ENCODE measurements at regions not wholly inside any gene's neighbourhood (a gene's known extent, or its start where the extent isn't known, plus 50 kb on each side); places are given as distances from the start of the nearest gene placed in this dataset.
"Not testable (repeated sequence)": the region's sequence is repeated elsewhere in the genome, so short reads cannot be mapped to it uniquely, and the experiment has no call there.

DNA sequence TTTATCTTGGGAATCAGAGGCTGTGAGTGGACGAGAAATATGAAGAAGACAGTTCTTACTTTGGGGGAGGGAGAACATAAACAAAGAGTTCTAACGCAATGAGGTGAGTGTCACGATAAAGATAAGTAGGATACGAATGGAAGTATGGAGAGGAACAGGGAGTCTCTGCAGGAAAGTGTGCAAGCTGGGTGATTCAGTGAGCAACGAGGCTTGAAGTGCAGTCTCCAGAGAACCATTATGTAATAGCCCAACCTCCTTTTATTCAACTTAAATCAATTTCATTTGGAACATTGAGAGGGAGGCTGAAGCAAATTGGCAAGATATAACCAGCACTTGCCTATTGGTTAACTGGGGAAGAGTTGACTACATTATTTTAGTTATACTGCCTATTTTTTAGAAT, 99.3 kb upstream of the PLD5 start:
- Histone ChIP-seq H3K4me1 (ENCODE audit: control insufficient read depth, insufficient read depth, low read length) (no peaks in the 10 kb centered on the region), H3K27ac (ENCODE audit: low read length) (no peak overlapping the region), H3K9me3 (ENCODE audit: control insufficient read depth, low read length) (no peaks in the 10 kb centered on the region), H3K4me3 (ENCODE audit: low read length) (no peak overlapping the region), H3K27me3 (ENCODE audit: control insufficient read depth, insufficient read depth) (no peaks in the 10 kb centered on the region)
- 49% methylated on average over 5 of the region's 5 CpGs for WGBS
- DNase-seq (no peak), ATAC-seq (no peak)
- intact Hi-C loops (cut with DNase I) = no loop called here

DNA sequence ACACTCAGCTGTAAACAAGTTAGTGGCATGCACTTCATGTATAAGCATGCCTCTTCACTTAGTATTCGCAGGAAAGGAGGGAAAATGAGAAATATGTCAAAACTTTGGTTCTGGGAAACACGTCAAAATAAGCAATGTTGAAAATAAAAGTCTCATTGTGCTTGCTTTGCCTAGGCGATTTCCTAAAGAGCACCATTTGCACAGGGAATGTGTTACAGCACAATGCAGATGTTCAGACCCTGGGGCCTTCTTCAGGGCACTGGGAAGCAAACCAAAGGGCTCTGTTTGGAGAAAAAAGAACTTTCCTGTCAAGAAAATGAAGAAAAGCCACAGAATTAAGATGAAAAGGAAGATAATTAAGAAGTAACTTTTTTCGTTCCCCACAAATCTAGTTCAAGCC, 98.6 kb upstream of the PLD5 start:
- H3K4me3 ChIP-seq (ENCODE audit: low read length) = no peak overlapping the region

DNA sequence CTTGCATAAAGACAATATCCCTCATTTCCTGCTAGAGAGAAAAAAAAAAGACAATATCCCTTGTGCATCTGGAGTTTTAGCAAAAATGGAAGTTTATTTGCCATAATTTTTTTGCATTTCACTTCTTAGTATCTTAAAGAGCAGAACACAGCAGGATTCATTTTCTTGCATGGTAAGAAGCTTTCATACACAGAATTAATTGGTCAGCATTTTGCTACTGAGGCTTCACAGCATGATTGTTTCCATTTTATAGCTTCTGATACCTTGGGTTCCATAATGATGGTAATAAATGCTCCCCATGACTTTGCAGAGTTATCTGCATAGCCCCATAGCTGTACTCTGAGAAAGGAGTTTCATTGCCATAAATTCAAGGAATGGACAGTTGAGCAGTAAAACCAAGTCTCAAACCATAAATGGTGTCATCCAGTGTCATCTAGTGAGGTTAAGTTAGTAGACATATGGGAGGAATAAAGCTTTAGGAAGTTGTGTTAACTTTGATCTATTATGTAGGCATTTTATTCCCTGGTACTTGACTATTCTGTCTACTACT, 88.8 kb upstream of the PLD5 start:
- DNase-seq = no peak
- Histone ChIP-seq H3K4me1 (ENCODE audit: control insufficient read depth, insufficient read depth, low read length) (no peaks in the 10 kb centered on the region), H3K9me3 (ENCODE audit: control insufficient read depth, low read length) (no peaks in the 10 kb centered on the region), H3K27me3 (ENCODE audit: control insufficient read depth, insufficient read depth) (no peaks in the 10 kb centered on the region), H3K27ac (ENCODE audit: low read length) (no peak overlapping the region), H3K4me3 (ENCODE audit: low read length) (no peak overlapping the region)
- ATAC-seq = no peak
- intact Hi-C loops (cut with DNase I) = no loop called here

More for the DNA sequence above, 98.6 kb upstream of the PLD5 start:
- intact Hi-C loops (cut with DNase I) = no loop called here
- Histone ChIP-seq H3K27me3 (ENCODE audit: control insufficient read depth, insufficient read depth) (no peaks in the 10 kb centered on the region), H3K27ac (ENCODE audit: low read length) (no peak overlapping the region), H3K9me3 (ENCODE audit: control insufficient read depth, low read length) (no peaks in the 10 kb centered on the region), H3K4me1 (ENCODE audit: control insufficient read depth, insufficient read depth, low read length) (no peaks in the 10 kb centered on the region)
- ATAC-seq = no peak
- WGBS = 62% methylated on average over 4 of the region's 4 CpGs
- DNase-seq = no peak

DNA sequence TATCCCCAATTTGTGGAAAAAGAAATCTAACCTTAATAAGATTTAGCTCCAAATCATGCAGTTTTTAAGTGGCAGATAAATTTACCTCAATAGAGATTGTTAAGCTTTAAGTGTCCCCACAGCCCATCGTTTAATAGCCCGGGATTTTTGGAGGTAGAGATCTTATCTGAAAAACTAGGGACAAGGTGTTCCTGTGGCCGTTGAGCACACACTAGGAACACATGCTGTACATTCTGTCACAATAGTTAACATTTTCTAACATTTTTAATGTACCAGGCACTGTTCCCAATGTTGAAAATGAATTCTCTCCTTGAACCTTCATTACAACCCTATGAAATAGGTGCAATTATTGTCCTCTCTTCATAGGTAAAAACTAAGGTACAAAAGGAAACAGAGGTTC, 85.7 kb upstream of the PLD5 start:
- Histone ChIP-seq H3K4me3 (ENCODE audit: low read length) (no peak overlapping the region), H3K9me3 (ENCODE audit: control insufficient read depth, low read length) (no peaks in the 10 kb centered on the region), H3K4me1 (ENCODE audit: control insufficient read depth, insufficient read depth, low read length) (no peaks in the 10 kb centered on the region), H3K27ac (ENCODE audit: low read length) (no peak overlapping the region), H3K27me3 (ENCODE audit: control insufficient read depth, insufficient read depth) (no peaks in the 10 kb centered on the region)
- DNase-seq = no peak
- intact Hi-C loops (cut with DNase I) = no loop called here
- WGBS = 65% methylated on average over 3 of the region's 3 CpGs
- ATAC-seq = no peak

DNA sequence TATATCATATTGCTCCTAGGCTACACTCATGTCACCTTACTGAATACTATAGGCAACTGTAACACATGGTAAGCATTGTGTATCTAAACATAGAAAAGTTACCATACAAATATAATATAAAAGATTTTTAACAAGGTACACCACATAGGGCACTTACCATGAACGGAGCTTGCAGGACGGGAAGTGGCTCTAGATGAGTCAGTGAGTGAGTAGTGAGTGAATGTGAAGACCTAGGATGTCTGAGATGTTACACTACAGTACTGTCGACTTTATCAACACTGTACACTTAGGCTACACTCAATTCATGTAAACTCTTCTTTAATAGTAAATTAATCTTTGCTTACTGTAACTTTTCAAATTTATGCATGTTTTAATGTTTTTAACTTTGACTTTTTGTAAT, 81.0 kb upstream of the PLD5 start:
- intact Hi-C loops (cut with DNase I) = no loop called here
- H3K4me1 ChIP-seq (ENCODE audit: control insufficient read depth, insufficient read depth, low read length) = no peaks in the 10 kb centered on the region
- H3K27ac ChIP-seq (ENCODE audit: low read length) = no peak overlapping the region
- H3K4me3 ChIP-seq (ENCODE audit: low read length) = no peak overlapping the region
- H3K27me3 ChIP-seq (ENCODE audit: control insufficient read depth, insufficient read depth) = no peaks in the 10 kb centered on the region
- 73% methylated on average over 3 of the region's 3 CpGs for WGBS
- no peak for DNase-seq
- no peak for ATAC-seq
- H3K9me3 ChIP-seq (ENCODE audit: control insufficient read depth, low read length) = no peaks in the 10 kb centered on the region

DNA sequence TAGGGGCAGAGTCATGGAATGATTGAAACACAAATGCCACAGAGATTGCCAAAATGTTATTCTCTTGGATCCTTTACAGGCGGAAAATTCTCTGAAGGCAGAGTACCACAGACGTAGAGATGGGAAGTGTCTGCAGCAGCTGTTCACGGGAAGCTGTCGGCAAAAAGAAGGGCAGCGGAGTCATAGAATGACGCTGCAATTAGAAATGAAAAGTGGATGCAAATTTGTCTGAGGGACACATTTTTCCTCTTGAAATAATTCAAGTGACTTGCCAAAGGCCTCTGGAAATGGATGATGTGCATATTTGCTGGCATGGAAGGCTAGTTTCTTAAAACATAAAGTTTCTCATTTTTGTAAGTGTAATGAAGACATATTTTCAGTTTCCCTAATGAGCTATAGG, 77.5 kb upstream of the PLD5 start:
- Histone ChIP-seq H3K9me3 (ENCODE audit: control insufficient read depth, low read length) (no peaks in the 10 kb centered on the region), H3K27me3 (ENCODE audit: control insufficient read depth, insufficient read depth) (no peaks in the 10 kb centered on the region), H3K27ac (ENCODE audit: low read length) (no peak overlapping the region), H3K4me3 (ENCODE audit: low read length) (no peak overlapping the region), H3K4me1 (ENCODE audit: control insufficient read depth, insufficient read depth, low read length) (no peaks in the 10 kb centered on the region)
- intact Hi-C loops (cut with DNase I) = no loop called here
- WGBS = 73% methylated on average over 6 of the region's 6 CpGs
- DNase-seq (no peak), ATAC-seq (no peak)

DNA sequence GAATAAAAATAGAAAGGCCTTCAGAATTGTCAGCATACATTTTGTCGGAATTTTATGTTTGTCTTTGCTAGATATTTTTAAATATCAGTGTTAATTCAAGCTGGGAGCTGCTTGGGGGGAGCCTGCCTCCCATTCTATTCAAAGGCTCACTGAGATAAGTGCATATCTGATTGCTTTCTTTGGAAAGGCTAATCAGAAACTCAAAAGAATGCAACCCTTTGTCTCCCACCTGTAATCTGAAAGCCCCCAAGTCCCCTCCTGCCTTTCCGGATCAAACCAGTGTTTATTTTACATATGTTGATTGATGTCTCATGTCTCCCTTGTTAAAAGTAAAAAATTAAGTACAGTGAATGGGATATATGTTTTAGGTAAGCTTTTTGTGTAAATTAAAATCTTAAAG, 69.3 kb upstream of the PLD5 start:
- H3K4me1 ChIP-seq (ENCODE audit: control insufficient read depth, insufficient read depth, low read length); DNase-seq; H3K27ac ChIP-seq (ENCODE audit: low read length); intact Hi-C loops (cut with DNase I); H3K9me3 ChIP-seq (ENCODE audit: control insufficient read depth, low read length); H3K4me3 ChIP-seq (ENCODE audit: low read length); ATAC-seq; H3K27me3 ChIP-seq (ENCODE audit: control insufficient read depth, insufficient read depth): not testable (repeated sequence)
- WGBS = 23% methylated on average over 2 of the region's 2 CpGs

DNA sequence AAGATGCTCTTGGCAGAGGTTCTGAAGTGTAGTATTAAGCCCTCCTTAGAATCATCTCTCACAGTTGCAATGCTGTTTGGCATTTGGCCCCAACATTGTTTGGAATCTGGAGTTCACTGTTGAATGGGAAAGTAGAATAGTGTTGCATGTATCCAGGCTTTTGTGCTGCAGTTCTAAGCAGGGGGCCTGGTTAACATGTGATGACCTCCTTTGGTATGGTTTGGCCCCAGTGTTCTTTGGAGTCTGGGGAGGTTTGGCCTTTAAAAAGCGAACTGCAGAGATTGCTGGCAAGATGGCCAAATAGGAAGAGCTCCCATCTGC, 61.8 kb upstream of the PLD5 start:
- Histone ChIP-seq H3K4me1 (ENCODE audit: control insufficient read depth, insufficient read depth, low read length) (no peaks in the 10 kb centered on the region), H3K27me3 (ENCODE audit: control insufficient read depth, insufficient read depth) (no peaks in the 10 kb centered on the region), H3K27ac (ENCODE audit: low read length) (no peak overlapping the region), H3K4me3 (ENCODE audit: low read length) (no peak overlapping the region), H3K9me3 (ENCODE audit: control insufficient read depth, low read length) (no peaks in the 10 kb centered on the region)
- WGBS = 51% methylated on average over 1 of the region's 1 CpG
- ATAC-seq (no peak), DNase-seq (no peak)
- intact Hi-C loops (cut with DNase I) = no loop called here

DNA sequence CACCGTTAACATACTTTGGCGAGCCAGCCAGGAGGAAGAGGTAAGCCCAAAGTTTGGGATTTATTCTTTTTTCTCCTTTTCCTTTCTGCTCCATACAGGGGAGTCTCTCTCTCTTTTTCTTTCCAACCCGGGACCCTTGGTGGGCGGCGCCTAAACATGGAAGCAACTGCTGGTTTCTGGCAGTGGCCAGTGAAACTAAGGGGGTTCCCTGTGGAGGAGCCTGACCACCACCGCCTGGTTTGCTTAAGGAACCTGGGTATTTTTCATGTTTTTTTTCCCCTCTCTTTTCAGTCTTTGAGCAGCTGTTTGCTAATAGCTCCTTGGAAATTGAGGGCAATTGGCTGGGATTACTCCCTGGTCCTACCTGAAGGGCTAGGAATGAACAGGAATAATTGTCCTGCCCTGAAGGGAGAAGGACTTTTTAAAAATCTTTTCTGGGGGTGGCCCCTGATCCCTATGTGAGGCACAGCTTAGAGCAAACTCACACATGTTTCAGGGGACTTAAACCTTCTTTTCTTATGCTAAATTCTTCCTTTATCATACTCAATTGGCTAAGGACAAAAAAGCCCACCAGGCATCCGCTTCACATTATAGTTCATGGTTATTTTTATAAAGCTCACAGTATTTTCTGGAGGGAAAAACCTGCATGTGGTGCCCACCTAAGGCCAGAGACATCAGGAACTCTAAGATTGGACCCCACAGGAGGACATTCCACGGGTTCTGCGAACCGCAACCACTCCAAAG, 61.3 kb upstream of the PLD5 start:
- Histone ChIP-seq H3K27me3 (ENCODE audit: control insufficient read depth, insufficient read depth) (no peaks in the 10 kb centered on the region), H3K4me3 (ENCODE audit: low read length) (no peak overlapping the region), H3K9me3 (ENCODE audit: control insufficient read depth, low read length) (no peaks in the 10 kb centered on the region), H3K4me1 (ENCODE audit: control insufficient read depth, insufficient read depth, low read length) (no peaks in the 10 kb centered on the region), H3K27ac (ENCODE audit: low read length) (no peak overlapping the region)
- intact Hi-C loops (cut with DNase I) = no loop called here
- no peak for DNase-seq
- ATAC-seq = no peak
- WGBS = 82% methylated on average over 10 of the region's 10 CpGs

DNA sequence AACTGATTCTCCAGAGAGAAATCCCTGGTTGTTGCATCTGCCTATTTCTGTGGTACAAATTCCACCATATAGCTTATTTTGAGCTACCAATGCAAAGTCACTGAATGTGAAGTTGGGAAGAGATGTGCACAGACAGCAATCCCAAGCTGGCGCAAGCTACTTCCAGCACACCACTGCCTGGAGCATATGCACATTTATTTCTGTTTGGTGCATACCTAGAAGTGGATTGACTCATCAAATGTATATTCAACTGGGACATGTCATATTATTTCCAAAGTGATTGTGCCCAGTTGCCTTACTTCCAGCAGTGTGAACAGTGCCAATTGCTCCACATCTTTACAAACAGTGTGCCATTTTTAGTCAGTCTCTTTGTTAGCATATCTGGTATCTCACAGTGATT, 58.2 kb upstream of the PLD5 start:
- no peak overlapping the region for H3K27ac ChIP-seq (ENCODE audit: low read length)
- no peaks in the 10 kb centered on the region for H3K27me3 ChIP-seq (ENCODE audit: control insufficient read depth, insufficient read depth)
- ATAC-seq (no peak), DNase-seq (no peak)
- intact Hi-C loops (cut with DNase I) = no loop called here
- no peak overlapping the region for H3K4me3 ChIP-seq (ENCODE audit: low read length)
- H3K9me3 ChIP-seq (ENCODE audit: control insufficient read depth, low read length) = no peaks in the 10 kb centered on the region
- 90% methylated on average over 1 of the region's 1 CpG for WGBS
- H3K4me1 ChIP-seq (ENCODE audit: control insufficient read depth, insufficient read depth, low read length) = no peaks in the 10 kb centered on the region

DNA sequence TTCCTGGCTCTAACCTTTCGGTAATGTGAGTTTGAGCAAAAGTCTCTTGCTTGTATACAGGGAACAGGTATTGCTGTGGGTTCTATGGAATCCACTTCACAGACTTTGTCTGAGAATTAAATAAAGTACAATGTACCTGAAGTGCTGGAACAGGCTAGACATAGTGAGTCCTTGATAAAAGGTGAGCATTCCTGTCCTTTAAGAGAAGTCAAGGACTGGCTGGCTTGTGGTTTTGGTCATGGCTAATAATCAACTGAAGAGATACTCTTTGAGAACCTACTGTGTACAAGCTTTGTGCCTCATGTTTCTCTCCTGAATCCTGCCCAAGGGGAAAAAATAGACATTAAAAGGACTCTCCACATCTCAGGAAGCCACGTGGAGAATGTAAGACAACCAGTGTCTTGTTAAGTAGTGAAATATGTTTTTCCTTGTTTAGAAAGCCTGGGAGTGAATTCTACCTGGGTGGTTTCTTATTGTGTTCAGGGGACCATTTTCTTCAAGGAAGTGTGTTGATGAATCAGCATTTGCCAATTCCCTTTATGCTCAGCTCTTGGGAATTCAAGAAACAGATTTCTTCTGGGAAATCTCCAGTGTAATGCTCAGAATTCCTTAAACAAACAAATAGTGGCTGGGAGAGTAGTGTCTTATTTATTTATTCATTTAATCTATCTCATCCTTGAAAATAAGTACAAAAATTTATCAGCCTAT, 55.2 kb upstream of the PLD5 start:
- Histone ChIP-seq H3K4me3 (ENCODE audit: low read length) (no peak overlapping the region), H3K27me3 (ENCODE audit: control insufficient read depth, insufficient read depth) (no peaks in the 10 kb centered on the region), H3K4me1 (ENCODE audit: control insufficient read depth, insufficient read depth, low read length) (no peaks in the 10 kb centered on the region), H3K9me3 (ENCODE audit: control insufficient read depth, low read length) (no peaks in the 10 kb centered on the region), H3K27ac (ENCODE audit: low read length) (no peak overlapping the region)
- ATAC-seq (no peak), DNase-seq (no peak)
- 62% methylated on average over 2 of the region's 2 CpGs for WGBS
- intact Hi-C loops (cut with DNase I) = no loop called here

All from right cardiac atrium (tissue), 5 donors.